ENCODE measurements at regions not wholly inside any gene's neighbourhood (a gene's known extent, or its start where the extent isn't known, plus 50 kb on each side); places are given as distances from the start of the nearest gene placed in this dataset.
"Not testable (repeated sequence)": the region's sequence is repeated elsewhere in the genome, so short reads cannot be mapped to it uniquely, and the experiment has no call there.

DNA sequence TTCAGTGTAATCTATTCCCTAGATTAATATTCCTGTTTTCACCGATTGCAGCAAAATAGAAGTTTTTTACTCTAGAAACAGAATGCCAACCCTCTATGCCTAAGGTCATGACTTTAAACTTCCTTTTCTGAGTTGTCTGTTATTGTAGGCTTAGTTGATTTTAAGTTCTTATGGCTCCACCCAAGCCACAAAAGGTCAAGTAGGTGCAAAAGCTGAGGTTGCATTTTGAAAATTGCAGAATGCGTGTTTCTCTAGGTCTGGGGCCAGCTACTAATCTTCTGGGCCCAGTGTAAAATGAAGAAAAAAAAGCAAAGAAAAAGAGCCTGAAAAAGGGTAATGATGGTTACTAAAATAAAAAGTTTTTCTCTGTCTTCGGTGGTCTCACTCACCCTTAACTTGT, 635.7 kb upstream of the FAM98A start:
- no peaks in the 10 kb centered on the region for H3K27me3 ChIP-seq (ENCODE audit: insufficient read depth, low read length)
- Mint-ChIP-seq H3K4me3 (no peak overlapping the region), H3K36me3 (no peaks in the 10 kb centered on the region), H3K9me3 (peaks cover 0 to 19% (median 8%) of the 10 kb centered on the region in 8 donors), H3K27ac (no peak overlapping the region), H3K4me1 (no peaks in the 10 kb centered on the region), H3K27me3 (no peaks in the 10 kb centered on the region)
- ChIA-PET POLR2A (ENCODE audit: partially characterized antibody) (no interaction called here), CTCF (ENCODE audit: partially characterized antibody) (no interaction called here)
- DNase-seq, result no peak
- no peak overlapping the region for H3K4me3 ChIP-seq (ENCODE audit: low read length in 2 of 2)
- intact Hi-C loops (cut with micrococcal nuclease), result no loop called here
- H3K36me3 ChIP-seq (ENCODE audit: insufficient read depth, low read length), result no peaks in the 10 kb centered on the region
- no peak overlapping the region for H3K27ac ChIP-seq (ENCODE audit: low read depth, low read length)
- no peaks in the 10 kb centered on the region for H3K4me1 ChIP-seq (ENCODE audit: insufficient read depth, low read length)
- H3K9me3 ChIP-seq (ENCODE audit: control insufficient read depth in 1 of 2, low read length in 2 of 2), result no peaks in the 10 kb centered on the region

DNA sequence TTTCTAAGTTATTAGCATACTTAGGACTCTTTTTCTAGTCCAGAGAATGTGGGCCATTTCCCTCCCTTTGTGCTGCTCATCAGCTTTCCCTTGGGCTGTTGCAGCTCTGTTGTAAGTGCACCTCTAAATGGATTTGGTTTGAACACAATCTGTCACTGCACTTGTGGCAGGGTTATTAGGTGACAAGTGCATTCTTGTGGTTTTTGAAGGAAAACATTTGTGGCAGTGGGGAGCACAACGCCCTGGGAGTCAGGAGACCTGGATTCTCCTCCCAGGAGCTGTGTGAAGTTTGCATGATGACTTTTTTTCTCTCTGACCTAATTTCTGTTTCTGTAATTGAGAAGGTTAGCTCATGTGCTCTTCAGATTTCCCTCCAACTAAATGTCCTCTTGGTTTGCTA, 630.9 kb upstream of the FAM98A start:
- ChIA-PET CTCF (ENCODE audit: partially characterized antibody) (no interaction called here), POLR2A (ENCODE audit: partially characterized antibody) (no interaction called here)
- H3K4me3 Mint-ChIP-seq, result no peak overlapping the region
- Histone ChIP-seq H3K27me3 (ENCODE audit: insufficient read depth, low read length) (no peaks in the 10 kb centered on the region), H3K27ac (ENCODE audit: low read depth, low read length) (no peak overlapping the region), H3K9me3 (ENCODE audit: control insufficient read depth in 1 of 2, low read length in 2 of 2) (no peaks in the 10 kb centered on the region), H3K4me3 (ENCODE audit: low read length in 2 of 2) (no peak overlapping the region), H3K36me3 (ENCODE audit: insufficient read depth, low read length) (no peaks in the 10 kb centered on the region), H3K4me1 (ENCODE audit: insufficient read depth, low read length) (no peaks in the 10 kb centered on the region)
- DNase-seq, result no peak
- H3K27ac Mint-ChIP-seq, result no peak overlapping the region
- peaks cover 0 to 3% (median 0%) of the 10 kb centered on the region in 8 donors for H3K9me3 Mint-ChIP-seq
- no peaks in the 10 kb centered on the region for H3K4me1 Mint-ChIP-seq
- intact Hi-C loops (cut with micrococcal nuclease), result no loop called here
- H3K27me3 Mint-ChIP-seq, result no peaks in the 10 kb centered on the region
- no peaks in the 10 kb centered on the region for H3K36me3 Mint-ChIP-seq

DNA sequence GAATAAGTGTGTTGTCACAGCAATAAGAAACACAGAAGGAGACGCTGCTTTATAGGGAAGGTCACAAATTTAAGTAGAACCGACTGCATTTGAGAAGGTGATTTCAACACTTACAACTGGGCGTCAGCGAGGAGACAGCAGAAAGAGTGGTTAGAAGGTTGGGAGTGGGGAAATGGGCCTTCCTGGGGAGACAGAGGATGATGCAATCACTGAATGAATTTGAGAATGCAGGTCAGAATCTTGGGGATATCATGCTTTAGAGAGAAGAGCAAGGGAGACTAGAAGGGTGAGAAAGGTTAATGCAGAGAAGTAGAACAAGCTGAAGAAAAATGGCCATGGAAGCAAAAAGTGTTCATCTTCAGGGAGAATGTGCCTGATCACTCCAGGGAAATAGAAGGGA, 616.1 kb upstream of the FAM98A start:
- Histone ChIP-seq H3K27ac (ENCODE audit: low read depth, low read length) (no peak overlapping the region), H3K27me3 (ENCODE audit: insufficient read depth, low read length) (no peaks in the 10 kb centered on the region), H3K36me3 (ENCODE audit: insufficient read depth, low read length) (no peaks in the 10 kb centered on the region), H3K4me3 (ENCODE audit: low read length in 2 of 2) (no peak overlapping the region), H3K9me3 (ENCODE audit: control insufficient read depth in 1 of 2, low read length in 2 of 2) (peaks cover 0 to 3% of the 10 kb centered on the region in 2 donors), H3K4me1 (ENCODE audit: insufficient read depth, low read length) (no peaks in the 10 kb centered on the region)
- Mint-ChIP-seq H3K4me3 (no peak overlapping the region), H3K4me1 (no peaks in the 10 kb centered on the region), H3K9me3 (peaks cover 1 to 19% (median 10%) of the 10 kb centered on the region in 8 donors), H3K36me3 (no peaks in the 10 kb centered on the region), H3K27ac (no peak overlapping the region), H3K27me3 (no peaks in the 10 kb centered on the region)
- CTCF ChIA-PET (ENCODE audit: partially characterized antibody), result no interaction called here
- POLR2A ChIA-PET (ENCODE audit: partially characterized antibody), result no interaction called here
- intact Hi-C loops (cut with micrococcal nuclease), result no loop called here
- no peak for DNase-seq

DNA sequence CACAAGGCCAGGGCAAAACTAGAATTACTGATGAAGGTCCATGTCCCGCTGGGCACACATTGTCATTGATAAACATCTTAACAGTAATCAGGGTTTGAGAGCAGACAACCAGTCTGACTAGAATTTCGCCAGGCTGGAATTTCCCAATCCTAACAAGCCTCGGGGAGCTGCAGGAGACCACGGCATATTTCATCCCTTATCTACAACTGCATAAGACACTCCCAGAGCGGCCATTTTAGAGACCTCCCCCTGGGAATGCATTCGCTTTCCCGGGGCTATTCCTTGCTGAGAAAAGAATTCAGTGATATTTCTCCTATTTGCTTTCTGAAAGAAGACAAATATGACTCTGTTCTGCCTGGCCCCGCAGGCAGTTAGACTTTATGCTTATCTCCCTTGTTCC, 611.3 kb upstream of the FAM98A start:
- intact Hi-C loops (cut with micrococcal nuclease); H3K9me3 ChIP-seq (ENCODE audit: control insufficient read depth in 1 of 2, low read length in 2 of 2); H3K36me3 Mint-ChIP-seq; H3K27ac ChIP-seq (ENCODE audit: low read depth, low read length); H3K27me3 ChIP-seq (ENCODE audit: insufficient read depth, low read length); H3K27me3 Mint-ChIP-seq; H3K4me1 ChIP-seq (ENCODE audit: insufficient read depth, low read length); H3K4me1 Mint-ChIP-seq; POLR2A ChIA-PET (ENCODE audit: partially characterized antibody); H3K4me3 Mint-ChIP-seq; CTCF ChIA-PET (ENCODE audit: partially characterized antibody); DNase-seq; H3K27ac Mint-ChIP-seq; H3K4me3 ChIP-seq (ENCODE audit: low read length in 2 of 2); H3K36me3 ChIP-seq (ENCODE audit: insufficient read depth, low read length): not testable (repeated sequence)
- peaks cover 8 to 48% (median 31%) of the 10 kb centered on the region in 8 donors for H3K9me3 Mint-ChIP-seq

DNA sequence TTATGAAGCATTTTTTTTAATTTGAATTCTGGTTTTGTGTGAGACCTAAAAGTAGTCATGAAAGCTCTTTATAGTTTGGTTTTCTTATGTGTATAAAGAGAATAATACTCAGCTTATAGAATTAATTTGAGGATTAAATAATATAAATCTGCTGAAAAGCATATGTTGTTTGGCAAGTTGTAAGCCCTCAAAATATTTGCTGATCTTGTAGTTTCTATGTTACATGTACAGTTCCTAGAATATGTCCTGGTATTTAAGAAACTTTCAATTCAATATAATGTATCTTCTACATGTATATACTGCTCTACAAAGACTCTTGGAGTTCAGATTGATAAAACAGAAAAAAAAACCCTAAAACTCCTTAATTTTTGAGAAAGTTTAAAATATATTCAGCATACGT, 605.5 kb upstream of the FAM98A start:
- no peaks in the 10 kb centered on the region for H3K36me3 ChIP-seq (ENCODE audit: insufficient read depth, low read length)
- intact Hi-C loops (cut with micrococcal nuclease), result no loop called here
- no peak for DNase-seq
- Mint-ChIP-seq H3K36me3 (no peaks in the 10 kb centered on the region), H3K4me1 (no peaks in the 10 kb centered on the region), H3K27me3 (no peaks in the 10 kb centered on the region), H3K9me3 (peaks cover 8 to 27% (median 19%) of the 10 kb centered on the region in 8 donors), H3K4me3 (no peak overlapping the region), H3K27ac (no peak overlapping the region)
- H3K4me1 ChIP-seq (ENCODE audit: insufficient read depth, low read length), result no peaks in the 10 kb centered on the region
- no peaks in the 10 kb centered on the region for H3K27me3 ChIP-seq (ENCODE audit: insufficient read depth, low read length)
- no peak overlapping the region for H3K4me3 ChIP-seq (ENCODE audit: low read length in 2 of 2)
- POLR2A ChIA-PET (ENCODE audit: partially characterized antibody), result no interaction called here
- CTCF ChIA-PET (ENCODE audit: partially characterized antibody), result no interaction called here
- H3K27ac ChIP-seq (ENCODE audit: low read depth, low read length), result no peak overlapping the region
- H3K9me3 ChIP-seq (ENCODE audit: control insufficient read depth in 1 of 2, low read length in 2 of 2), result no peaks in the 10 kb centered on the region

DNA sequence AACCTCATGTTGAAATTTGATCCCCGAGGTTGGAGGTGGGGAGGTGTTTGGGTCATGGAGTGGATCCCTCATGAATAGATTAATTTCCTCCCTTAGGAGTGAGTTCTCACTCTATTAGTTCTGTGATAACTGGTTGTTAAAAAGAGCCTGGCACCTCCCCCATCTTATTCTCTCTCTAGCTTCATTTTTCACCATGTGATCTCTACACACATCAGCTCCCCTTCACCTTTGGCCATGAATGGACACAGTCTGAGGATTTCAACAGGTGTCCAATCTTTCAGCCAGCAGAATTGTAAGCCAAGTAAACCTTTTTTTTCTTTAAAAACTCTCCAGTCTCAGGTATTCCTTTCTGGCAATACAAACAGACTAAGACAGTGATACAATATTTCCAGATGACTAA, 602.0 kb upstream of the FAM98A start:
- Histone ChIP-seq H3K4me1 (ENCODE audit: insufficient read depth, low read length) (no peaks in the 10 kb centered on the region), H3K36me3 (ENCODE audit: insufficient read depth, low read length) (no peaks in the 10 kb centered on the region), H3K27me3 (ENCODE audit: insufficient read depth, low read length) (no peaks in the 10 kb centered on the region), H3K4me3 (ENCODE audit: low read length in 2 of 2) (no peak overlapping the region), H3K9me3 (ENCODE audit: control insufficient read depth in 1 of 2, low read length in 2 of 2) (no peaks in the 10 kb centered on the region), H3K27ac (ENCODE audit: low read depth, low read length) (no peak overlapping the region)
- H3K4me3 Mint-ChIP-seq, result no peak overlapping the region
- no peaks in the 10 kb centered on the region for H3K27me3 Mint-ChIP-seq
- H3K4me1 Mint-ChIP-seq, result no peaks in the 10 kb centered on the region
- peaks cover 0 to 10% (median 3%) of the 10 kb centered on the region in 8 donors for H3K9me3 Mint-ChIP-seq
- intact Hi-C loops (cut with micrococcal nuclease), result no loop called here
- H3K27ac Mint-ChIP-seq, result no peak overlapping the region
- H3K36me3 Mint-ChIP-seq, result no peaks in the 10 kb centered on the region
- CTCF ChIA-PET (ENCODE audit: partially characterized antibody), result no interaction called here
- DNase-seq, result no peak
- POLR2A ChIA-PET (ENCODE audit: partially characterized antibody), result no interaction called here

DNA sequence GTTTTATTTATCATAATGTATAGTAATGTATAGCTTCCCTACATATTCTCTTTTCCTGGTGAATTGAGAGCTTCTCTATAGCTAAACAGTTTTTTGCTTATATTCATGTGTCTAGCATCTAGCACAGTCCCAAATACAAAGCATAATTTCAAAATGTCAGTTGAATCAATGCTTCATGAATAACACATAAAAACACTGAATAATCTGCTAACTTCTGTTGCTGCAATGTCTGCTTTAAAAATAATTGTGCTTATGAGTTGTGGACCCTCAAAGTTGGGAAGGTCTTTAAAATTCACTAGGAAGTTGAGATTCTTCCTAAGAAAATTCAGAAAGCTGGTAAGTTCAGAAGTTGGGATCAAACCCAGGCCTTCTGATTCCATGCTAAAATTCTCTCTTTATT, 600.9 kb upstream of the FAM98A start:
- H3K4me3 ChIP-seq (ENCODE audit: low read length in 2 of 2), result no peak overlapping the region
- no peaks in the 10 kb centered on the region for H3K9me3 ChIP-seq (ENCODE audit: control insufficient read depth in 1 of 2, low read length in 2 of 2)
- no peak for DNase-seq
- Mint-ChIP-seq H3K27me3 (no peaks in the 10 kb centered on the region), H3K4me3 (no peak overlapping the region), H3K36me3 (no peaks in the 10 kb centered on the region), H3K9me3 (peaks cover 0 to 7% (median 3%) of the 10 kb centered on the region in 8 donors), H3K27ac (no peak overlapping the region), H3K4me1 (no peaks in the 10 kb centered on the region)
- no peak overlapping the region for H3K27ac ChIP-seq (ENCODE audit: low read depth, low read length)
- no peaks in the 10 kb centered on the region for H3K4me1 ChIP-seq (ENCODE audit: insufficient read depth, low read length)
- POLR2A ChIA-PET (ENCODE audit: partially characterized antibody), result no interaction called here
- H3K27me3 ChIP-seq (ENCODE audit: insufficient read depth, low read length), result no peaks in the 10 kb centered on the region
- no peaks in the 10 kb centered on the region for H3K36me3 ChIP-seq (ENCODE audit: insufficient read depth, low read length)
- CTCF ChIA-PET (ENCODE audit: partially characterized antibody), result no interaction called here
- intact Hi-C loops (cut with micrococcal nuclease), result no loop called here

DNA sequence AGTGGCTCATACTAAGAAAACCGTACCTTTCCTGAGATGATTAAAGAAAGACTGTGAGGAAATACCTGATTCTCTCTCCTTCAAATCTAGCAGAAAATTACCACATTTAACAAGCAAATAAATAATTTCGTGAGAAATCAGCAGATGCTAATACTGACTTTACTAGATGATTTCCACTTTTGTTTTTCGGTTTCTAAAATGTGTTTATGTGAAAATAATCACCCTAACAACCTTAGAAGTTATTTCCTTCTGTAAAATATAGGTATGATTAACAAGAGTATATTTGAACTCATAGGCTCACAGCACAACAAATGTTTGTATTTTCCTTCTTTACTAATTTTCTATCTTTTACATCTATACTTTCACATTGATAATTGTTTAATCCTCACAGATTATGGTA, 594.1 kb upstream of the FAM98A start:
- H3K9me3 Mint-ChIP-seq, result peaks cover 0 to 4% (median 1%) of the 10 kb centered on the region in 8 donors
- no peak for DNase-seq
- Histone ChIP-seq H3K4me3 (ENCODE audit: low read length in 2 of 2) (no peak overlapping the region), H3K27ac (ENCODE audit: low read depth, low read length) (no peak overlapping the region), H3K9me3 (ENCODE audit: control insufficient read depth in 1 of 2, low read length in 2 of 2) (no peaks in the 10 kb centered on the region), H3K36me3 (ENCODE audit: insufficient read depth, low read length) (no peaks in the 10 kb centered on the region), H3K27me3 (ENCODE audit: insufficient read depth, low read length) (no peaks in the 10 kb centered on the region), H3K4me1 (ENCODE audit: insufficient read depth, low read length) (no peaks in the 10 kb centered on the region)
- ChIA-PET CTCF (ENCODE audit: partially characterized antibody) (no interaction called here), POLR2A (ENCODE audit: partially characterized antibody) (no interaction called here)
- no peaks in the 10 kb centered on the region for H3K36me3 Mint-ChIP-seq
- no peaks in the 10 kb centered on the region for H3K27me3 Mint-ChIP-seq
- intact Hi-C loops (cut with micrococcal nuclease), result no loop called here
- no peaks in the 10 kb centered on the region for H3K4me1 Mint-ChIP-seq
- H3K4me3 Mint-ChIP-seq, result no peak overlapping the region
- no peak overlapping the region for H3K27ac Mint-ChIP-seq

Data from CD4-positive, alpha-beta memory T cell (primary cell).